Activated CD8-positive, alpha-beta memory T cell treated with anti-CD3 and anti-CD28 coated beads, Interleukin-2, amount 50 U/mL, for 1 hour (primary cell): ENCODE measurements at regions not wholly inside any gene's neighbourhood (a gene's known extent, or its start where the extent isn't known, plus 50 kb on each side); places are given as distances from the start of the nearest gene placed in this dataset.
"Not testable (repeated sequence)": the region's sequence is repeated elsewhere in the genome, so short reads cannot be mapped to it uniquely, and the experiment has no call there.

Source experiments
- DNase-seq: peaks from one replicate; pipeline ENCODE4 v3.0.0-alpha.2; 2020; ENCODE audit errors: extremely low read depth

DNA sequence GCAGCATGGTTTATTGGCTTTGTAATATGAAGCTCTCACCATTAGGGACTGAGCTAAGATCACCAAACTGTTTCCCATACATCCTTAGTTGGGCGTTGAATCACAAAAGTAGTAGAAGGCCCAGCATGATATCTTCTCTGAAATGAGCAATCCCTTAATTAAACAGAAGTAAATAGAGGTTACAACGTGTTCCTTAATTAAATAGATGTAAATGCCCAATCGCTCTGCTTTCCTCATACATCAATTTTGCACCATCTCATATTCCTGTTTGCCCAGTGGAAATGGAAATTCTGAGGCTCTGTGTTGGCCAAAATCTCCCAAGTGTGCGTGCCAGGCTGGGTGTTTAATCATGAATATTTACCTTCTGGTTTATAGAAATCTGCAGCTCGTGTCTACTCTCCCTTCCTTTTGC, 107.4 kb upstream of the FOXB1 start:
- DNase-seq = no peak

- DNase-seq = no peak
These were observed 109.3 kb upstream of the FOXB1 start for GRCh38 chr15:59894835-59895234.

DNA sequence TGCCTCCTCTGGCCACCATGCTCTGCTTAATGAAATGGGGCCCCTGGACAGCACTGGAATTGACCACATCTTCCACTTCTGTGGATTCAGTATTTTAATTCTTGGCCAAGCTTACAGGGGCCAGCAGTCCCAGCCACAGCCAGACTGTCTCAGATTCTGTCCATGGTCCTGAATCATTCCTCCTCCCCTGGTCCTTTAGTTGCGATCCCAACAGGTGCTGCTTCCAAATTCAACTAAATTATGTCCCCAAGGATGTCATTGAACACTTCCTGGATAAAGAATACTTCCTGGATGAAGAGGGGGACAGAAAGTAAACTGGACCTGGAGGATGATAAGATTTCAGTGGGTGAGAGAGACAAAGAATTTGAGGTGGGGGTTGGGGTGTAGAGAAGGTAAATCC, 111.1 kb upstream of the FOXB1 start:
- no peak for DNase-seq

- not testable (repeated sequence) for DNase-seq
These were observed 116.2 kb upstream of the FOXB1 start for GRCh38 chr15:59887870-59888269.

DNA sequence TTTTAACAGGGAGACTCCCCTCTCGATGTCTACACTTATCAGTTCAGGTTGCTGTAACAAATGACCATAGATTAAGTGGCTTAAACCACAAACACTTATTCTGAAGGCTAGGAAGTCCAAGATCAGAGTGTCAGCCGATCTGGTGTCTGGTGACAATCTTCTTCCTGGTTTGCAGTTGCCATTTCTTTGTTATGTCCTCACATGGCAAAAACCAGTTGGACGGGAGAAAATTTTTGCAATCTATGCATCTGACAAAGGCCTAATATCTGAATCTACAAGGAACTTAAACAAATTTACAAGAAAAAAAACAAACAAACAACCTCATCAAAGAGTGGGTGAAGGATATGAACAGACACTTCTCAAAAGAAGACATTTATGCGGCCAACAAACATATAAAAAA, 116.9 kb upstream of the FOXB1 start:
- no peak for DNase-seq

DNA sequence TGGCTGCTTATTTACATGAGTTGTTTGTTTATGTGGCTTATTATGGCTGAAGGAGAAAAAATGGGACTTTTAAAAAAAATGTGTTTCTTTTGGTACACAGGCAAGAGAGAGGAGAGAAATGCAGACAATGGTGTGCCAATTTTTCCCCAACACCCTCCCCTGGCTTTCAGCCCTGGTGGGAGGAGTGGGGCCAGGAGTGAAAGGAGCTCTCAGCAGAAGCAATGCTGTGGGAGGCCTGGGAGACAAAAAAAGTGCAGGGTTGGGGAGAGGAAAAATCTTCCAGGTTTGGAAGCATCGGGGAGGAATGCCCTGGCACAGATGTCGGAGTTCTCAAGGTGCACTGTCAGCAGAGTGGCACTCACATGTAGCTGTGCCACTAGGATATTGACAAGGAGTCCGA, 117.7 kb upstream of the FOXB1 start:
- no peak for DNase-seq

DNA sequence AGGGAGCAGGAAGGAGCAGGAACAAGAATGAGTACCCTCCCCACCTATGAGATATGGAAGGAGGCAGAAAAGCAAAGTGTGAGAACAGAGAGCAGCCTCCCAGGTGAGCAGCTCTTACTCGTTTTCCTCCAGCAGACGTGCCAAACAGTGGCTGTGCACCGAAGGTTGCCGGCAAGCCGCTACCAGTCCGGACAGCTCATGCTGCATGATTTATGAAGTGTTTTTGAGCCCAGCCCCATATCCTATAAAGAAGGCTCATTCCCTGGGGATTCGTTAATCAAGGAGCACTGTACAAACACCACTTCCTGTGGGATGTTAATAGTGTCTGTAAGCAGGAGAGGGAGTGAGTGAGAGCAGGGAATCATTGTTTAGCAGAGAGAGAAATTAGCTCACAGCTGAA, 118.3 kb upstream of the FOXB1 start:
- no peak for DNase-seq

DNA sequence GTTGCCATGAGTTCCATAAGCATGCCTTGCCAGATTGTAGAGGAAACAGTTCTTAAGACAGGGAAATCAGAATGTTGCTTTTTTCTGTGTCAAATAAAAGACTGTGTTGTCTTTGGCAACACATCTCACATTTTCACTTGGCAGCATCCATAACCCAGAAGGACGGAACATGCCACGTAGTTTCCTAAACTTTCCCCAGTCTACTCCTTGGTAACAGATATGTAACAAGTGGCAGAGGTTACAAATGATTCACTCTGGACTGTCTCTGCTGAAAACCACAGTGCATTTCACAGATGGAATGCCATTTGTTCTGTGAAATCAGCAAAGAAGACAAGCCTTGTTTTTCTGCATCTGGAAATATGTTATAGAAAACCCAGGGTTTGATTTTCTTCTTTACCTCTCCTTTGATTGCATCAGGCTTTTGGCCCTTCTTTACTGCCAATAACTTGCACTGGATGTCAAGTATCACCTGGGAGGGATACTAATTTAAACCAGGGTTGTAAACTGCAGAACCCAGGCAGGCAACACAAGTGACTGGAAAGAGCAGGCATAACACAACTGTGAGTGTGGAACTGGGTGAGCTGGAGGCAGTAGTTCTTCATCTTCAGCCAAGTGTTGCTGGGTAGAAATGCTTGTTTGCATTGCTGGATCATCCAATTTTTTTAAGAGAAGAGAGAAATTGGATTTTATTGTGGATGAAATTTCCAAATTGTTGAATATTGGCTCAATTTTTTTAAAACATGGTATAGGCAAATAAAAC, 124.4 kb upstream of the FOXB1 start:
- no peak for DNase-seq

- DNase-seq = no peak
These were observed 128.0 kb upstream of the FOXB1 start for GRCh38 chr15:59876140-59876539.

DNA sequence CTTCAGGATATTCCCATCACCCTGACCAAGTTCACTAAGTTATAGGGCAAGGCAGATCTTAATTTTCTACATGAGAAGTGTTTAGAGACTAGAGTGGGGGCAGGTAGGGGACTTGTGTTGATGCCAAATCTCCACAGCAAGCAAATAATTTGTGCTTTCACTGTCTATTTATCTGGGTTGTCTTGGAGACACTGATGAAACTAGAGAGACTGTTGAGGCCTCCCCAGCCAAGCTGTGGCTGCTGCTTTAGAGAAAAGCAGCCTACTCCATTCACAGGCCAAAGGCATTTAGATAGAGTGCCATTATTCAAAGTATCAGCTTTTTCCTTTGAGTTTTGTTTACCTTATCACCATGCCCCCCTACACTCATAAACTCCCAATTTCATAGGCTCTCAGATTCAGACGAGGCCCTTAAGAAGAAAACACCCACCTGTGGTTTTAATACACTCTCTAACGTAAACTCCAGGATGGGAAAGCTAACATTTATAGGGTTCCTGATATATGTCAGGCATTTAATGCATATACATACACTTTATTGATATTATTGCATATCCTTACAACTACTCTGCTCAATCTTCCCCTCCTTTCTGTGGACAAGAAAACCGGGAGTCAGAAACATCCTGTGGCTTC, 130.4 kb upstream of the FOXB1 start:
- DNase-seq = no peak

GRCh38 chr15:59867086-59867855, 136.8 kb upstream of the FOXB1 start:
- no peak for DNase-seq

DNA sequence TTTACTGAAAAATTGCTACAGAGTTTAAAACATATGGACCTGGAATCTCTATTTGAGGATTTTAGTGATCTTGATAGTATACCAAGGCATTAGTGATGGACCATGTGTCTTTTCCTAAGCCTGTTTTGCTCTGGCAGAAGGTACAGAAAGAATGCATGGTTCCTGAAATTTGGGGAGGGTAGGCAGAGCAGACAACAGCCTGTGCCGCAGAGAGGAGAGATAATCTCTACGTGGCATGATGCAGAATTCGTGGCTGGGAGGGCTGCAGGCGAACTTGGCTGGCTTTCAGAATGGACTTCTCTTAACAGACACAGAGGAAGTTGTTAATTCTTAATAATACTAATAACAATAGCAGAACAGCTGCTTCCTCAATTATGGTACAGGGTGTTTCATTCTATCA, 137.5 kb upstream of the FOXB1 start:
- DNase-seq = no peak

DNA sequence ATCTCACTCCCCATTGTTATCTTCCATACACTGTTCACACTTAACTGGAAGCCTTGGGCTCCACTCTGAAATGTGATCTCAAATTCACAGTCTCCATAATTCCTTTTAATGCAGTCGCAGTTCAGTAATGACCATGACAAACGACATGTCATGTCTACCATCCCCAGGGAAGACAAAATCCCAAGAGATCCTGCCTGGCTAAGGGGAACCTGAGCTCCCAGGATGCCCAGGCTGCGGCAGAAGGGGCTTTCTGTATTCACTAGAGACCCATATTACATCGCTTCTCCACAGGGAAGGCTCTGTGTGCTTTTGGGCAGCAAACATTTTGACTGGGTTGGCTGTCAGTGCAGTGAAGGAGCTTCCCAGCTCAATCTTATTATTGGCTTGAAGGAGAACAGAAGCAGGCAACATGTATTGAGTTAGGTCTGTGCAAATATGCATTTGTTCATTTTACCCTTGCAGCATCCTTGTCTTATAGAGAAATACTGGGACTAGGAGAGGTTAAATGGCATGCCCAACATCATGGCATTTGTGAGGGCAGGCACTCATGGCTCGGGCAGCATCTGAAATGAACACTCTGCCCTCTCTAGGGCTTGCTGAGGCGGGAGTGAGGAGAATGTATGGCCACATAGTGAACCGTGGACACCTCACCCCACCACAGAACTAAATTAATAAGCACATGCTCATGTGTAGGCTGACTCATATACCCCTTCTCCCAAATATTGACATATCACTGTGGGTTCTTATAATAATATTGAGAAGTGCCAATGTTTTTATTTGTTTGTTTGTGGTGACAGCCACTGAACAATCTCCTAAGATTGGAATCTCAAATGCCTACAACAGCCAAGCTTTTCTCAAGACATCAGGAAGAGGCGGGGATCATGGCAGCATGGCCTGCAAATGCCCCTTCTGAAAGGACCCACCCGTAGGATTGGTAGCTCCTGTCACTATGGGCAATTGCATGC, 141.6 kb upstream of the FOXB1 start:
- no peak for DNase-seq

DNA sequence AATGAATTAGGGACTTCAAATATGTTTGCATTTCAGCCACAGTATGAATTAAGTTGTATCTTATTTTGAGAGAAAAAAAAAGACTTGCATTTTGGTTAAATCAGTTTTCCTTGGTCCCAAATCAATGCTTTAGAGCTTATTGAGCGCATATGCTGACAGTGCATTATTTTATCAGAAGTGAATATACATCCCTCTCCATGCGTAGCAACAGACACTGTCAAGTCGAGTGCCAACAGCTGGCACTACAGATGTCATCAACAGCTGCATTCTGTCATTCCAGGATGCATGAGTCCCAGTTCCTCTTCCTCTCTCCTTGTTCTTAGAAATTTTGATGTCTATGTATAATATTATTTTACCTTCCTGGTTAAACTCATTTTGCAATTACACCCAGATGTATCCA, 156.1 kb upstream of the FOXB1 start:
- no peak for DNase-seq

DNA sequence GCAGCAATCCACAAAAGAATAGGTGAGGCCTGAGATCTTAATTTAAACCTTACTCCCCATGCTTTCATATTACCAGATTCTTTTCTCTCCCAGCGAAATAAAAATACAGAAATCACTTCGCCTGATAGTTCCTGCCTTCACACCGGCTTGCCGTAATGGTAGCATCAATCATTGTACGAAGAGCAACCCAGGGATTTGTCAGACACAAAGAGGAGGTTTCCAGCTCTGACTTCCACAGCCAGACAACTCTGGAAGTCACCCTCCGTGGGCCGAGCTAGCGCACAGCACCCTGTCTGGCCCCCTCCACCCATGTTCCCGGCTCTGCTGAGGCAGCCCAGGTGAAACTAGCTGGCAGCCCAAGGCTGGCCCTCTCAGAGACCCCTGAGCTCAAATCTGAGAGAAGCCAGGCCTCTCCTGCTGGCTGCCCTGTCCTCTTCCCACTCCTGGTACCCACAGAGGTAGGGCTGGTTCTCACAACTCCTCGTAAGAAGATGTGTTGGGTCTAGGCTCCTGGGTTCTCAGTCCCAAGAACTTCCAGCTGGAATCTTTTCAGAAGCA, 156.9 kb upstream of the BNIP2 start:
- DNase-seq = no peak

DNA sequence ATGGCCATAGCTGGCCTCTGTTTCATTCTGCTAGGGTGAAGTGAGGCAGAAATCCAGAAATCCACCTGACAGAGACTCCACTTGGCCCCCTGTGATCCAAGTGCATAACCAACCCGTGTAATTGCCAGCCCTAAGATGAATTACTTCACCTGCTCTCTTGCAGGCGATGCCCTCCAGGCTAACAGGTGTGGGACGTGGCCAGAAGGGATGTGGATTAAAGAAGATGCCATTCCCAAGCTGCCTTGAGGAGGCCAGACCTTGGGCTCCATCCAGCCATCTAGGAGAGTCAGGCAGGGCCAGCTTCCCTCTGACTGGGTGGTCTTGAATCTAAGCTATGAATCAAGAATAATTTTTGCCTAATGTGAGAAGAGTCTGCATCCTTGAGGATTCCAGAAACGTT, 154.5 kb upstream of the BNIP2 start:
- no peak for DNase-seq

- no peak for DNase-seq
These were observed 151.9 kb upstream of the BNIP2 start for GRCh38 chr15:59841036-59841435.

DNA sequence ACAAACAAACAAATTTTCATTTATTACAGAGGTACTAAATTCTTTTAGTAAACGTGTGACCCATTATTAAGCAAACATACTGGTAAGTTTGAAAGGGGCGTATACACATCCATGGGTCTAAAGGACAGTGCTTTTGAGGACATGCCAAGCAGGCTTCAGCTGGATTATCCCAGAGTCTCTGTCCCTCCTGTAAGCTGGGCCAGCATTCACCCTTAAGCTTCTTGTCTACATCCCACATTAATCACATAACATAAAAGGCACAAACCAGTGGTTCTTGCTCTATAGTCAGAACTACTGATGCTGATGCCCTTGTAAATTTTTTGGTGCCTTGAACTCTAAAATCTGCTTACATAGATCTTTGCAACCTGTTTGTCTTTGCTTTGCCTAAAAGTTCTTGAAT, 150.8 kb upstream of the BNIP2 start:
- DNase-seq = no peak

- no peak for DNase-seq
These were observed 149.8 kb upstream of the BNIP2 start for GRCh38 chr15:59838900-59839299.

DNA sequence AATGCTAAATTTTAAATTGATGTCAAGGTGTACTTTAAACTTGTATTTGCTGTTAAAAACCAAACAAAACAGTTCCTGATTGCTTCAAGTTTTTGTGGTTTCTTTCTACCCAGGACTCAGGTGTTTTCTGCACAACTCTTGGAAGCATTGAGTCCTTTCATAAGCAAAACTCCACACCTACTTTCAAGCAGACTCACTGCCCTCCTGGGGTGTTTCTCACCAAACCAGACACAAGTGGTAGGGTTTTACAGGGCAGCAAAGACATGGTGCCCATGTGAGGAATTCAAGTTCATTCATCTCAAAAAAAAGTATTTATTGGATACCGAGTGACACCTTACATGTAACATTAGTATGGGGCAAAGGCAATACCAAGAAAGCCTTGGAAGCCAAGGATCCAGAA, 146.7 kb upstream of the BNIP2 start:
- DNase-seq = no peak

DNA sequence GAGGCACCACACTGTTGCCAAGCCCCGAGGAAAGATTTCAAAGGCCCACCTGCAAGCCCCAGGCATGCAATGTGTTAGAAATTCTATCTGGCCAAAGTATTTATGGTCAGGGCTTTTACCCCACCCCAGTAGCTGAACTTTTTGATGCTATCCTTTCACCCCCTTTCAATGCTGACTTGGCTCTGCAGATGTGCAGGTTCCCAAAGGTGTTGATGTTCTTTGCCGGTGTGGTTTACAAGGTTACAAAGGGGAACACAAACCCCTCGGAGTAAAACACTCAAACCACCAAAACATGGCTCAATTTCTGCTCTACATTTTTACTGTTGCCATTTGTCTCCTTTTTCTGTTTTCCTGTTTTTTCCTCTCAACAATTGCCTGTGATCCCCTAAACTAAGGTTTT, 145.4 kb upstream of the BNIP2 start:
- DNase-seq = no peak

- DNase-seq = no peak
These were observed 144.2 kb upstream of the BNIP2 start for GRCh38 chr15:59833366-59833765.
